ENCODE measurements at regions not wholly inside any gene's neighbourhood (a gene's known extent, or its start where the extent isn't known, plus 50 kb on each side); places are given as distances from the start of the nearest gene placed in this dataset.

DNA sequence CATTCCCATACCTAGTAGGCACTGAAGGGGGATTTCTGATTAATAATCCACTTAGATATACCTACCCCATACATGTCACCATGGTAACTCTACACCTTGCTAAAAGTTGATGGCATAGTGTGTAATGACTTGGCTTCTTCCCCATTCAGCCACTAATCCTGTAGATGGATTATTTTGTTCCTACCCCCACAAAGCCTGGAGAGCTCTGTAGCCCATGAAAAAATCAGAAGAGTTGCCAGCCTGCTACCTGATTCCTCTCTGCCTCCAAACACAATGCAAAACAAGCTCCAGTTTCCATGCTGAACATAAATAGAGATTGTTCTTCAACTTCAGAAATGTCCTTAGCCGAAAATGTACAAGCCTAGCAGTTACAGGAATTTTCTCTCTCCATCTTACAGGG is 98.9 kb upstream of the PFN2 start:
- no peak overlapping the region for H3K9ac ChIP-seq
- H4K20me1 ChIP-seq (ENCODE audit: insufficient read depth) = no peaks in the 10 kb centered on the region
- H3K79me2 ChIP-seq (ENCODE audit: insufficient read depth, low read depth) = no peaks in the 10 kb centered on the region
- H3K27ac ChIP-seq = no peak overlapping the region
- no peaks in the 10 kb centered on the region for H3K36me3 ChIP-seq (ENCODE audit: insufficient read depth)
- TF ChIP-seq, protein P1, sequence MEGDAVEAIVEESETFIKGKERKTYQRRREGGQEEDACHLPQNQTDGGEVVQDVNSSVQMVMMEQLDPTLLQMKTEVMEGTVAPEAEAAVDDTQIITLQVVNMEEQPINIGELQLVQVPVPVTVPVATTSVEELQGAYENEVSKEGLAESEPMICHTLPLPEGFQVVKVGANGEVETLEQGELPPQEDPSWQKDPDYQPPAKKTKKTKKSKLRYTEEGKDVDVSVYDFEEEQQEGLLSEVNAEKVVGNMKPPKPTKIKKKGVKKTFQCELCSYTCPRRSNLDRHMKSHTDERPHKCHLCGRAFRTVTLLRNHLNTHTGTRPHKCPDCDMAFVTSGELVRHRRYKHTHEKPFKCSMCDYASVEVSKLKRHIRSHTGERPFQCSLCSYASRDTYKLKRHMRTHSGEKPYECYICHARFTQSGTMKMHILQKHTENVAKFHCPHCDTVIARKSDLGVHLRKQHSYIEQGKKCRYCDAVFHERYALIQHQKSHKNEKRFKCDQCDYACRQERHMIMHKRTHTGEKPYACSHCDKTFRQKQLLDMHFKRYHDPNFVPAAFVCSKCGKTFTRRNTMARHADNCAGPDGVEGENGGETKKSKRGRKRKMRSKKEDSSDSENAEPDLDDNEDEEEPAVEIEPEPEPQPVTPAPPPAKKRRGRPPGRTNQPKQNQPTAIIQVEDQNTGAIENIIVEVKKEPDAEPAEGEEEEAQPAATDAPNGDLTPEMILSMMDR (conservative IDR thresholded peaks at IDR 0.05; ENCODE audit: low read depth, low read length) = no peak
- H3K4me3 ChIP-seq (IDR thresholded peaks at IDR 0.05; ENCODE audit: insufficient read depth, low read depth, low read length) = no peak overlapping the region
- H3K4me2 ChIP-seq = no peak overlapping the region
- no peak overlapping the region for H2AFZ ChIP-seq (ENCODE audit: low read depth)
- H3K27me3 ChIP-seq (ENCODE audit: insufficient read depth, low read depth) = no peaks in the 10 kb centered on the region
- H3K4me1 ChIP-seq (ENCODE audit: low read depth, poor library complexity, severe bottlenecking) = no peaks in the 10 kb centered on the region

DNA sequence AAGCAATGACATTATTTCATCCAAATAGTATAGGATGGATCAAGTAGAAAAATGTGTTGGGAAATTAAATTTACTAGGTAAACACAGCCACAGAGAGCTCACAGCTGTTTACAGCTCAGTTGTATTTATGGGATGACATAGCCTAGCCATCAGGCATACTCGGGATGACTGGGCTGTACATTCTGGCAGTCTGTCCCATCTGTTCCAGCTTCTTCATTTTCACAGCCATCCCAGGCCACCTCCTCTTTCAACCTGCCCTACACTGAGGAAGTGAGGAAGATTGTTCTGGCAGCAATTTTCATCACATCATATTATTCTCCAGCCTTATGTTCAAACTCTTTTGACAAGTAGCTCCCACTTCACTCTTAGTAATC is 98.4 kb upstream of the PFN2 start:
- TF ChIP-seq, protein P1 (conservative IDR thresholded peaks at IDR 0.05; ENCODE audit: low read depth, low read length) = no peak
- Histone ChIP-seq H3K9ac (no peak overlapping the region), H3K36me3 (ENCODE audit: insufficient read depth) (no peaks in the 10 kb centered on the region)

DNA sequence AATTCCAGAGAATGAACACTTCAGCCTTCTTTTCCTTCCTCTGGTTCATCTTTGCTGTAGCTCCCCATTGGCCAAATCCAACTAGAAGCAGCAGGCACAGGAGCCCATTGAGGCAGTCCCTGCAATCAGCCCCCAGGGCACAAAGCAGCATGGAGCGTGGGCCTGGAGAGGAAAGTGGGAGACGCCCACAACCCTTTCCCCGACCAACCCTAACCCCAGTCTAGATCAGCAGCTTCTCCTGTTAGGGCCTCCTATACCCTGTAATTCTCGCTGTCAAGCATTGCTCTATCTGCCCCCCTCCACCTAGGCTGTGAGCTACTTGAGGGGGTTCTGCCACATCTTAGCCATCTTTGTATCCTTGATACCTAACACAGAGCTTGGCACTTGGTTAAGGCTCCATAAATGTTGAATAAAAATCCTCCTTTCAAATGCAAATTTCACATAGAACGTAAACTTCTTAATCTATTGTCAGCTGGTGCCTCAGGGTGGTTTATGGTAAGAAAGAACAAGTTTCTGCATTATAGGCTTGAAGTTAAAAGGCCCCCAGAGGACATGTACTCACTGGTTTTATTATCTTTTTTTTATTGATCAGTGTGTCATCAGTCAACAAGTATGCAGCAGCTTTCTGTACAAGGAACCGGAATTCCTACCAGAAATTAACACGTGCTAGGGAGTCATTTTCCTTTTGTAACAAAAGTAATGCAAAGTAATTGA is 97.9 kb upstream of the PFN2 start:
- Histone ChIP-seq H3K27ac (no peak overlapping the region), H3K4me2 (no peak overlapping the region), H3K4me3 (IDR thresholded peaks at IDR 0.05; ENCODE audit: insufficient read depth, low read depth, low read length) (no peak overlapping the region), H2AFZ (ENCODE audit: low read depth) (no peak overlapping the region), H4K20me1 (ENCODE audit: insufficient read depth) (no peaks in the 10 kb centered on the region), H3K36me3 (ENCODE audit: insufficient read depth) (no peaks in the 10 kb centered on the region), H3K27me3 (ENCODE audit: insufficient read depth, low read depth) (no peaks in the 10 kb centered on the region), H3K4me1 (ENCODE audit: low read depth, poor library complexity, severe bottlenecking) (no peaks in the 10 kb centered on the region), H3K79me2 (ENCODE audit: insufficient read depth, low read depth) (no peaks in the 10 kb centered on the region), H3K9ac (no peak overlapping the region)
- TF ChIP-seq, protein P1 (conservative IDR thresholded peaks at IDR 0.05; ENCODE audit: low read depth, low read length) = no peak

More for the DNA sequence above, 98.4 kb upstream of the PFN2 start:
- no peaks in the 10 kb centered on the region for H3K79me2 ChIP-seq (ENCODE audit: insufficient read depth, low read depth)
- H3K4me1 ChIP-seq (ENCODE audit: low read depth, poor library complexity, severe bottlenecking) = no peaks in the 10 kb centered on the region
- no peak overlapping the region for H3K4me2 ChIP-seq
- H4K20me1 ChIP-seq (ENCODE audit: insufficient read depth) = no peaks in the 10 kb centered on the region
- H2AFZ ChIP-seq (ENCODE audit: low read depth) = no peak overlapping the region
- no peaks in the 10 kb centered on the region for H3K27me3 ChIP-seq (ENCODE audit: insufficient read depth, low read depth)
- no peak overlapping the region for H3K27ac ChIP-seq
- H3K4me3 ChIP-seq (IDR thresholded peaks at IDR 0.05; ENCODE audit: insufficient read depth, low read depth, low read length) = no peak overlapping the region

DNA sequence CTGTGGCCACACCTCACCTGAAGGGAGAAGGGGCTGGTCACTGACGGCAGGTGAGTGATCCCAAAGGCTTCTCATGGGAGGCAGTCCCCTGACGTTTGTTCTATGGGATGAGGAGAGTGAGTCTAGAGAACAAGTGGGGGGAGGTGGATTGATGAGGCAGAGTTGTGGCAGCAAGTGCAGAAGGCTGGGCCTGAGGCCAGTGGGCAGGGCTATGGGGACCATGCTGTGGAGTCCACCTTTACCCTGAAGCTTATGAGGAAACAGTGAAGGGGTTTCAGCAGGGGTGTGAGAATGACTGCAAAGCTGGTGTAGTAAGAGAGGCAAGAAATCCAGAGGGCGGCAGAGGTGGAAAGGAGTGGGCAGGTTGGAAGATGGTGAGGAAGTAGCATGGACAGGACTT is 96.9 kb upstream of the PFN2 start:
- no peaks in the 10 kb centered on the region for H3K79me2 ChIP-seq (ENCODE audit: insufficient read depth, low read depth)
- no peaks in the 10 kb centered on the region for H4K20me1 ChIP-seq (ENCODE audit: insufficient read depth)
- H3K27ac ChIP-seq = no peak overlapping the region
- H3K36me3 ChIP-seq (ENCODE audit: insufficient read depth) = no peaks in the 10 kb centered on the region
- no peaks in the 10 kb centered on the region for H3K27me3 ChIP-seq (ENCODE audit: insufficient read depth, low read depth)
- H3K4me1 ChIP-seq (ENCODE audit: low read depth, poor library complexity, severe bottlenecking) = no peaks in the 10 kb centered on the region
- no peak overlapping the region for H2AFZ ChIP-seq (ENCODE audit: low read depth)
- H3K4me3 ChIP-seq (IDR thresholded peaks at IDR 0.05; ENCODE audit: insufficient read depth, low read depth, low read length) = no peak overlapping the region
- no peak overlapping the region for H3K4me2 ChIP-seq
- no peak overlapping the region for H3K9ac ChIP-seq
- TF ChIP-seq, protein P1 (conservative IDR thresholded peaks at IDR 0.05; ENCODE audit: low read depth, low read length) = no peak

Measured in KMS-11 (cell line).